HG02610 (cell line): ENCODE measurements at regions not wholly inside any gene's neighbourhood (a gene's known extent, or its start where the extent isn't known, plus 50 kb on each side); places are given as distances from the start of the nearest gene placed in this dataset.

Experiments
- ATAC-seq: cut with Tn5 transposase; IDR thresholded peaks from one replicate; pipeline ENCODE4 v1.9.1; 2021; ENCODE audit warnings: mild to moderate bottlenecking, moderate library complexity; ENCODE audit not compliant: unreplicated experiment

- ATAC-seq: no peak
Observed at GRCh38 chr6:104617591-104617990, 242.1 kb downstream of the HACE1 start.

GRCh38 chr6:104614394-104614793, 245.3 kb downstream of the HACE1 start:
- no peak for ATAC-seq

- ATAC-seq: no peak
Observed at GRCh38 chr6:104613416-104614001, 246.2 kb downstream of the HACE1 start.

GRCh38 chr6:104612541-104612940, 247.2 kb downstream of the HACE1 start:
- ATAC-seq: no peak

GRCh38 chr6:104608101-104608500, 251.6 kb downstream of the HACE1 start:
- no peak for ATAC-seq

- no peak for ATAC-seq
Observed at GRCh38 chr6:104607501-104607900, 252.2 kb downstream of the HACE1 start.

GRCh38 chr6:104606361-104606760, 253.4 kb downstream of the HACE1 start:
- ATAC-seq: no peak

GRCh38 chr6:104604685-104605084, 255.0 kb downstream of the HACE1 start:
- ATAC-seq: no peak

- ATAC-seq: no peak
Observed at GRCh38 chr6:104603108-104603745, 256.5 kb downstream of the HACE1 start.

- ATAC-seq: no peak
Observed at GRCh38 chr6:104601721-104602120, 258.0 kb downstream of the HACE1 start.

- ATAC-seq: no peak
Observed at GRCh38 chr6:104601131-104601651, 258.5 kb downstream of the HACE1 start.

- no peak for ATAC-seq
Observed at GRCh38 chr6:104600639-104600931, 259.1 kb downstream of the HACE1 start.

GRCh38 chr6:104599821-104600638, 259.7 kb downstream of the HACE1 start:
- no peak for ATAC-seq

- no peak for ATAC-seq
Observed at GRCh38 chr6:104597541-104598050, 262.1 kb downstream of the HACE1 start.

GRCh38 chr6:104596091-104596490, 263.6 kb downstream of the HACE1 start:
- ATAC-seq: no peak

GRCh38 chr6:104595311-104595820, 264.4 kb downstream of the HACE1 start:
- no peak for ATAC-seq

GRCh38 chr6:104591573-104592334, 268.0 kb downstream of the HACE1 start:
- no peak for ATAC-seq

GRCh38 chr6:104589940-104590339, 269.8 kb downstream of the HACE1 start:
- ATAC-seq: no peak

GRCh38 chr6:104585646-104586045, 274.1 kb downstream of the HACE1 start:
- no peak for ATAC-seq

- no peak for ATAC-seq
Observed at GRCh38 chr6:104580452-104580851, 279.3 kb downstream of the HACE1 start.

- no peak for ATAC-seq
Observed at GRCh38 chr6:104579310-104579863, 280.3 kb downstream of the HACE1 start.
